Activated CD4-positive, alpha-beta T cell treated with anti-CD3 and anti-CD28 coated beads for 48 hours (primary cell): ENCODE measurements at regions not wholly inside any gene's neighbourhood (a gene's known extent, or its start where the extent isn't known, plus 50 kb on each side); places are given as distances from the start of the nearest gene placed in this dataset.

Experiments used
- DNase-seq: peaks from one replicate; pipeline ENCODE4 v3.0.0-alpha.2; 2020

DNA sequence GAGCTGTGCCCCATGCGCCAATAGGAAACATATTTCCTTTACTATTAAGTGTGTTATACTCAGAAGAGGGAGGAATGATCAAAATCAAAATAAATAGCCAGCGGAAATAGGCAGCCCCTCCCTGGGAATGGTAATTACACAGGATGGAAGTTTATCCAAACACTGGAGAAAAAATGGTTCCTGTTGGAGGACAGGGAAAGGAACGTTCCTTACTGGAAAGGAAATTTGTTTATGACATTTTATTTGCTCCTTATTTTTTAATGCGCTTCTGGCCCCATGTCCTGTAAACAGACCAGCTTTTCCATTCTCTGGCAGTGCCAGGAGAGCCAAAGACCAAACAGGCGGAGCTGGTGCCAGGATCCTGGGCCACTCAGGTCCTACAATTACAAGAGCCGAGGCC is 273.7 kb downstream of the SOX9 start:
- DNase-seq = no peak

DNA sequence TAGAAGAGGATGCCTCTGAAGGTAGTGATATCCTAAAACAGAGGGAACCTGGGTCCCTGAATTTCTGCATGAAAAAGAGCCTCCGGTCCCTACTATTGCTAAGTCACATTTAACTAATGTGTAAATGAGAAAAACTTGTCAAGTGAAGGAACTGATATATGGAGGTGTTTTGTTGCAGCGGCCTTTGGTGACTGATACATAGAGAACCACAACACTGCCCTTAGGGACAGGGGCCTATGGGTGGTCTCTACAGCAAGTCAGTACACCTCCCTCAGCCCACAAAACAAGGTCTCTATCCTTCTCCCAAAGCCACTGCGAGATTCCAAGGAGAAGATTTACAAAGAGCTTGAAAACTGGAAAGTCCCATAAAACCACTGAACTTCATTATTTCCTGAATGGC is 275.3 kb downstream of the SOX9 start:
- no peak for DNase-seq

DNA sequence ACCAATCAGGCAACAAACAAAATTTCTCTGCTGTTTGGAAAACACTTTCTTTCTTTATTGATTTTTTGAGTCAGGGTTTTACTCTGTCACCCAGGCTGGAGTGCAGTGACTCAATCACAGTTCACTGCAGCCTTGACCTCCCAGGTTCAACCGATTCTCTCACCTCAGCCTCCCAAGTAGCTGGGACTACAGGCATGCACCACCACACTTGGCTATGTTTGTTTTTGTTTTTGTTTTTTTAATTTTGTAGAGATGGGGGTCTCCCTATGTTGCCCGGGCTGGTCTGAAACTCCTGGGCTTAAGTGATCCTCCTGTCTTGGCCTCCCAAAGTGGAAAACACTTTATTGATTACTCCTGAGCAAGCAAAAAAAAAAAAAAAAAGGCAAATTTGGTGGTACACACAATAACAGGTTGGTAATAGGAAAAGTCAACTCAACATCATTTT is 276.4 kb downstream of the SOX9 start:
- DNase-seq = no peak

GRCh38 chr17:72397687-72398086 is 276.9 kb downstream of the SOX9 start:
- DNase-seq = no peak

DNA sequence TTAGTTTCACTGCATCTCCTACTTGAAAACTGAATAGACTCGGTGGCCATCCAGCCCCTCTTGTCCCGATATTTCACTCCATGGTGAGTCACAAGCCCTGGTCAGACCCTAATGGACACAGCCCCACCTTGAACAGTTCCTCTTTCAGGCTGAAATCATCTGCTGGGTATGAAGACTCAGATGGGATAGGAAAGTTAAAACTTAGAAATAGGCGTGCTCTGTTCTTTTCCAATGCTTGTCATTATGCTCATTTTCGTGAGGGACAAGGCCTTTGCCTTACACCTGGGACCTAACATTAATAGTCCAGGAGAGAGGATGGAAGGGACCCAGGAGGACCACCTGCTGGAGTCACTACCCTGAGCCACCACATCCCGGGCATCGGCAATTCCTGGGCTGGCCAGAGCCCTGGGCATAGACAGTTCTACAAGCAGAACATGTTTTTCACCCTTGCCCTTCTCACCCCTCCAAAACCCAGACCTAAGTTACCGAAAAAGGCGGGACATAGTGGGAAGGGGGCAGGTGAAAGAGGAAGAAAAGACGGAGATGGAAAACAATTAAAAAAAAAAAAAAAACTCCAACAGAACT is 278.3 kb downstream of the SOX9 start:
- no peak for DNase-seq

GRCh38 chr17:72399608-72400487 is 279.0 kb downstream of the SOX9 start:
- no peak for DNase-seq

- DNase-seq = no peak
Measured at GRCh38 chr17:72400488-72400827, 279.6 kb downstream of the SOX9 start.

DNA sequence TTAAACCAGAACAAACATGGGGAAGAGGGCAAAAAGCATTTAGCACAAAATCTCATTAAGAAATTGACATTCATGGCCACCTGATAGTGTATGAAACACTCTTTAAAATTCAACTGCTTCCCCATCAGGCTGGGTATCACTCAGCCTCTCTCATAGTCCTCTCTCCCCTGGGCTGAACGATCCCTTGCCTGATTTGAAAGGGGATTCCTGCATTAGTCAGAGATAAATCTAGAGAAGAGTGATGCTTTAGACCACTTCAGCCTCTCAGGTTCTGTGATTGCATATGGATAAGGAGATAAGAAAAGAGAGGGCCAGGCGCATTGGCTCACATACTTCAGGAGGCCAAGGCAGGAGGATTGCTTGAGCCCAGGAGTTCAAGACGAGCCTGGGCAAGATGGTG is 280.0 kb downstream of the SOX9 start:
- no peak for DNase-seq

GRCh38 chr17:72401883-72402726 is 281.3 kb downstream of the SOX9 start:
- no peak for DNase-seq

- no peak for DNase-seq
Measured at GRCh38 chr17:72402727-72403210, 281.9 kb downstream of the SOX9 start.

GRCh38 chr17:72403713-72404209 is 282.9 kb downstream of the SOX9 start:
- no peak for DNase-seq

- no peak for DNase-seq
Measured at GRCh38 chr17:72404872-72405271, 284.1 kb downstream of the SOX9 start.

GRCh38 chr17:72405662-72406230 is 284.9 kb downstream of the SOX9 start:
- no peak for DNase-seq

GRCh38 chr17:72406498-72406897 is 285.7 kb downstream of the SOX9 start:
- DNase-seq = no peak

- no peak for DNase-seq
Measured at GRCh38 chr17:72407336-72407909, 286.6 kb downstream of the SOX9 start.

GRCh38 chr17:72407931-72408330 is 287.1 kb downstream of the SOX9 start:
- no peak for DNase-seq

DNA sequence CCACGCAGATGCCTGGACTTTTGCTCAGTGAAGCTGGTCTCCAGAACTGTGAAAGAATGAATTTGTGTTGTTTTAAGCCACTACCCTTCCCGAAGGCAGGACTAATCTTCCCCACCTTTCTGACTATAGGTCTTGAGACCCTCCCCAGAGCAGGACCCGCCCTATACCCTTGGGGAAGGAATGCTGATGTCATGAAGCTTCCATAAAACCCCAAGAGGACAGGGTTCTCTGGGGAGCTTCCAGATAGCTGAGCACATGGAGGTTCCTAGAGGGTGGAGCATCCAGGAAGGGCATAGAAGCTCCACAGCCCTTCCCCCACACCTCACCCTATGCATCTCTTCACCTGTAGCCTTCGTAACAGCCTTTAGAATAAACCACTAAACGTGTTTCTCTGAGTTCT is 287.8 kb downstream of the SOX9 start:
- DNase-seq = no peak

DNA sequence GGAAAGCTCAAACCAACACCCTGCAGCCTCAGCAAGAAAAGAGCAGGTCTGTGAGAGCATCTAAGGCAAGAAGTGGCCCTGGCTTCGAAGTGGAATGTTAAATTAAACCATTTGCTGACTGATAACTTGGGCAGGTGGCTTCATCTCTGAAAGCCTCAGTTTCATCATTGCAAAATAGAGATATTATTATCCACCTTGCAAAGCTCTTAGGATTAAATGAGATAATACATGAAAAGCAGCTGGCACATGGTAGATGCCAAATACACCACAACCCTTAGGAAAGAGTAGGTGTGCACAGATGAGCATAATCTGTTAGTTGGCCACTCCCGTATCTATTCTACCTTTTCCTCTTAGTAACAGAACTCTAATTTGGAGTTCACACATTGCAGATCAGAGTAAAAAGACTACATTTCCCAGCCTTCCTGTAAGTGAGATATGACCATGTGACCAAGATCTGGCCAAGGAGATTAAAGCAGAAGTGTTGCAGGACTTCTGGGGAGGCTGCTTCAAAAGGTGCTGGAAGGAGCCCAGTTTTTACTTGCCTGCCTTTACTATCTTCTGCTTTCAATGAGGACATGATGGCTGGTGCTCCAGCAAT is 288.7 kb downstream of the SOX9 start:
- DNase-seq = no peak

DNA sequence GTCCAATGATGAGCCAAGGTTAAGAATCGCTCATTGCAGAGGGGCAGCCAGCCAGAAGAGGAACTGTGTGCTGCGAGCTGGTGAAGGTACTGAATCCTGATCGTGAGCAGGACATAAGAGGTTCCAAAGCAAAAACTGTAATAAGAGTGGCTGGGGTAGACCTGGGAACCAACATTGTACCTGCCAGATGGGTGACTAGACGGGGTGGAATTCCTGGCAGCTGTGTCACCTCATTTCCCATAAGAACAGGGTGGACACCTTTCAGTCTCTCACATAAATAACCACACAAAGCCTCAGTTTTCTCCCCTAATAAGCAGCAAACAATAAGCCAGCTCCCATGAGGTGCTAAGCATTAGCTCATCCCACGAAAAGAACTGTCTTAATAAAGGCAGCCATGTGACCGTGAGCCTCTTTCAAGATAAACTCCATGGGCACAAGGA is 290.3 kb downstream of the SOX9 start:
- DNase-seq = no peak

DNA sequence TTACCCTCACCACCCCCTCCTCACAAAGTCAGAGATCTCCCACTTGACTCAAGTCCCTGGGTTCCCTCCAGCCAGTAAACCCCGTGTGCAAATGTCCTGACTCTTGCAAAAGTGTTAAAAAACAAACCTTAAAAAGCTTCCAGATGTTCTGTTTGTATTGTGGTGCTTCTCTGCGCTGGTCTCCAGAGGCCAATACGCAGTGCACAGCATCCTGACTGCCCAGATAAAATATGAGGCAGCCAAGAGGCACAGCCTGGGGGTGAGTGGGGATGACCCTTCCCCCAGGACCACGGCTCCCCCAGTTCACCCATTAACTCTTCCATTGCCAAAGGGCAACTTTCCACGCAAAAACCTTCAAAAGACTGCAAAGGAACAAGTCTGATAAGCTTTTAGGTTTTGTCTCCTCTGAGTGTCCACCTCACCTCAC is 291.8 kb downstream of the SOX9 start:
- no peak for DNase-seq

DNA sequence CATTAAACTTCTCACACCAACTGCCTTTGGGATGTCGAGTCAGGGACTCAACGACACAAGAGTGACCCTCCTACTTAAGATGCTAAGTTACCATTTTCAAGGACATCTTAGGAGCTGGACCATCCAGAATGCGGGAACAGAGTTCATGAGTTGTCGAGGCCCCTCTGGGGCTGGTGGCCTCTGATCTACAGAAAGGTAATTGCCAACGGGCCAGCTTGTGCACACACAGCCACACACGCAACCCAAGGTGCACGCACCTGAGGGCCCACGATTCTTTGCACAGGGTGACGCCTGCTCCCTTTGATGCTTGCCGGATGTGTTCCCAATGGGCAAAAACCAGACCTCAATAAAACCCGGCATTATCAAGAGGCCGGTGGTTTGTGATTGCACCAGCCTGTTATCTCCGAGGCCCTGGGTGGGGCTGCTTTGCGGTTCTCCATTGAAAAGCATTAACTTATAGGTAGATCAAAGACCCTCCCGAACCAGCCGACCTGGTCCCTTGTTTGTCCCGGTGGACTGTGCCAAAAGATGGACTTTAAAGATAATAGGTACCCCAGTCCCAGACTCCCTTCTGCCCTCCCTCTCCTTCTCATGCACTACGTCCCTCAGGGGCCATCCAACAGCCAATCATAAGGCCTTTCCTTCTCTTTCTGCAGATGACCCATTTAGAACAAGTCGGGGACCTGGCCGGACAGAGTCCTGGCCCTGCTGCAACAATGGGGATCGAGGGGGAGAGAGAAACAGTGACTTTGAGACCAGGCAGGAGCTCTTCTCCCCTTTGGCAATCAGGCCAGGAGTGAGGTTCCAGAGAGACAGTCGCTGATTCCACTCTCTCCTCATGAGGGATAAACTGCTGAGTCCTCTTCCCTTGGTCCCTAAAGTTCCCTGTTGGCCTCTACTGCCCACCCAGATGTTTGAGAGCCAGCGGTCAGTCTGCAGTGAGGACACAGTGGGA is 292.5 kb downstream of the SOX9 start:
- no peak for DNase-seq
